Natural killer cell (primary cell): ENCODE measurements at regions not wholly inside any gene's neighbourhood (a gene's known extent, or its start where the extent isn't known, plus 50 kb on each side); places are given as distances from the start of the nearest gene placed in this dataset.

ENCODE experiments used
- ATAC-seq, 3 donors: fragments of 150-1000 bp in 2 of 3; fragments of 200-7000 bp in 1 of 3; cut with Tn5 transposase; 1 replicate in 1 of 3; 2 replicates in 2 of 3; pipeline ENCODE4 v1.10.0; 2021; ENCODE audit warnings: mild to moderate bottlenecking in 2 of 3, moderate library complexity in 2 of 3
- DNase-seq, 2 donors: peaks; one replicate each; pipeline versions ENCODE4 v3.0.0 to v3.0.0-alpha.2; 2013 to 2021; ENCODE audit warnings: mixed read lengths in 1 of 2
- H3K27ac ChIP-seq: one replicate; pipeline ENCODE4 v1.5.1; 2013; ENCODE audit warnings: mild to moderate bottlenecking, low read length
- H3K27me3 ChIP-seq: one replicate; pipeline ENCODE4 v1.6.1; 2013; ENCODE audit warnings: low read length; ENCODE audit not compliant: control insufficient read depth, insufficient read depth
- H3K36me3 ChIP-seq: one replicate; pipeline ENCODE4 v1.6.1; 2013; ENCODE audit warnings: low read length; ENCODE audit not compliant: control insufficient read depth, insufficient read depth
- H3K4me1 ChIP-seq: one replicate; pipeline ENCODE4 v1.6.1; 2013; ENCODE audit warnings: low read length; ENCODE audit not compliant: control insufficient read depth, insufficient read depth
- H3K4me3 ChIP-seq: one replicate; pipeline ENCODE4 v1.5.1; 2013; ENCODE audit warnings: low read length
- H3K9me3 ChIP-seq: one replicate; pipeline ENCODE4 v1.6.1; 2013; ENCODE audit warnings: low read length; ENCODE audit not compliant: control insufficient read depth, insufficient read depth
- H3K27ac Mint-ChIP-seq, 2 donors: one replicate each; pipeline ENCODE4 v1.8.0; 2022; ENCODE audit warnings: mild to moderate bottlenecking in 2 of 2, mixed read lengths in 2 of 2, moderate library complexity in 1 of 2
- H3K27me3 Mint-ChIP-seq, 2 donors: one replicate each; pipeline ENCODE4 v1.8.0; 2022; ENCODE audit warnings: low read depth in 2 of 2, mixed read lengths in 2 of 2
- H3K36me3 Mint-ChIP-seq: one replicate; pipeline ENCODE4 v1.8.0; 2022; ENCODE audit warnings: mixed read lengths
- H3K4me1 Mint-ChIP-seq, 2 donors: one replicate each; pipeline ENCODE4 v1.8.0; 2022; ENCODE audit warnings: mixed read lengths in 2 of 2
- H3K4me3 Mint-ChIP-seq: one replicate; pipeline ENCODE4 v1.8.0; 2022; ENCODE audit warnings: mild to moderate bottlenecking, moderate library complexity, mixed read lengths
- H3K9me3 Mint-ChIP-seq, 2 donors: one replicate each; pipeline ENCODE4 v1.8.0; 2022; ENCODE audit warnings: mixed read lengths in 2 of 2
- WGBS: methylation state at CpG from one replicate; pipeline ENCODE4 v1.1.7; 2013; ENCODE audit warnings: missing lambda C conversion rate; ENCODE audit not compliant: insufficient coverage; 5-methylcytosine and 5-hydroxymethylcytosine counted together
- intact Hi-C: fragments of 100-400 bp; cut with micrococcal nuclease; formaldehyde crosslinking; loops from one replicate; pipeline ENCODE4 v1.14.2; 2022
- TF ChIP-seq, protein P1 (sequence below): fragments of 200-600 bp; IDR thresholded peaks from one replicate; pipeline ENCODE4 v1.8.0; 2022; ENCODE audit warnings: antibody characterized with exemption

DNA sequence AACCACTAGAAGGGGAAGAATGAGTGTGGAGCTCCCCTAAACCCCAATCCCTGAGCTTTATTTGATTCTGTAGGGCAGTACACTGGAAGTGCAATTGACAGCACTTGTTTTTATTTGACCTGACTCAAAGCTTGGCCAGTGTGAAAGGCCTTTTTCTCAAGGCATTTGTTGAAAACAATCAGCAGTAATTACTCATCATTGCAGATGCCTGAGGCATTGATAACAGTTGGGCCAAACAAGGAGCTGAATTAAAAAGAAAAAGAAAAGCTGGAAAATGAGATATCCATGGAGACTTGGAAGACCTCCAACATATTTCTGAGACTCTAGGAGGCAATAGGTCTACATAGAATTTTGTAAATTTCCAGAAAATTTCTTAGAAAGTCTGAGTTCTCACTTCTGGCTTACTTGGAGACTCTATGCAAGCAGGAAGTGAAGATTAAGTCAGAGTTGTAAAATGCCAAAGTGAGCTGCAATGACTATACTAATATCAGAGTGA is 200.8 kb upstream of the KCNJ16 start:
- DNase-seq (no peak), ATAC-seq (no peak)
- Mint-ChIP-seq H3K4me3 (no peak overlapping the region), H3K27me3 (no peaks in the 10 kb centered on the region), H3K9me3 (peaks cover 5 to 10% of the 10 kb centered on the region in 2 donors), H3K4me1 (no peaks in the 10 kb centered on the region), H3K27ac (no peak overlapping the region), H3K36me3 (no peaks in the 10 kb centered on the region)
- Histone ChIP-seq H3K36me3 (no peaks in the 10 kb centered on the region), H3K4me1 (no peaks in the 10 kb centered on the region), H3K4me3 (no peak overlapping the region), H3K27ac (no peak overlapping the region), H3K9me3 (peaks cover 2% of the 10 kb centered on the region), H3K27me3 (no peaks in the 10 kb centered on the region)
- intact Hi-C loops: no loop called here
- TF ChIP-seq, protein P1, sequence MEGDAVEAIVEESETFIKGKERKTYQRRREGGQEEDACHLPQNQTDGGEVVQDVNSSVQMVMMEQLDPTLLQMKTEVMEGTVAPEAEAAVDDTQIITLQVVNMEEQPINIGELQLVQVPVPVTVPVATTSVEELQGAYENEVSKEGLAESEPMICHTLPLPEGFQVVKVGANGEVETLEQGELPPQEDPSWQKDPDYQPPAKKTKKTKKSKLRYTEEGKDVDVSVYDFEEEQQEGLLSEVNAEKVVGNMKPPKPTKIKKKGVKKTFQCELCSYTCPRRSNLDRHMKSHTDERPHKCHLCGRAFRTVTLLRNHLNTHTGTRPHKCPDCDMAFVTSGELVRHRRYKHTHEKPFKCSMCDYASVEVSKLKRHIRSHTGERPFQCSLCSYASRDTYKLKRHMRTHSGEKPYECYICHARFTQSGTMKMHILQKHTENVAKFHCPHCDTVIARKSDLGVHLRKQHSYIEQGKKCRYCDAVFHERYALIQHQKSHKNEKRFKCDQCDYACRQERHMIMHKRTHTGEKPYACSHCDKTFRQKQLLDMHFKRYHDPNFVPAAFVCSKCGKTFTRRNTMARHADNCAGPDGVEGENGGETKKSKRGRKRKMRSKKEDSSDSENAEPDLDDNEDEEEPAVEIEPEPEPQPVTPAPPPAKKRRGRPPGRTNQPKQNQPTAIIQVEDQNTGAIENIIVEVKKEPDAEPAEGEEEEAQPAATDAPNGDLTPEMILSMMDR: no peak

DNA sequence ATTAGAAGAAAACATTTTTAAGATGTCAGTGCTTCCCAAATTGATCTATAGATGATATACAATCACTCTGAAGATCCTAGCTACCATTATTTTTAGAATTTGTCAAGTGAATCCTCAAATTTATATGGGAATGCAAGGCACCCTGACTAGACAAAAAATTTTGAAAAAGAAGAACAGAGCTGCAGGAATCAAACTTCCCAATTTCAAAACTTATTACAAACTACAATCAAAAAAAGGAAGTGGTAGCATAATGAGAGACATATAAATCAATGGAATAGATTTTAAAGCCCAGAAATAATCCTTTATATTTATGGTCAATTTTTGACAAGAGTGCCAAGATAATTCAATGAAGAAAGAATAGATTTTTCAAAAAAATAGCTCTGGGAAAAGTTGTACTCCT is 198.3 kb upstream of the KCNJ16 start:
- no peak overlapping the region for H3K27ac ChIP-seq
- H3K27me3 ChIP-seq: no peaks in the 10 kb centered on the region
- no peaks in the 10 kb centered on the region for H3K36me3 Mint-ChIP-seq
- DNase-seq (no peak), ATAC-seq (no peak)
- no peaks in the 10 kb centered on the region for H3K27me3 Mint-ChIP-seq
- peaks cover 2% of the 10 kb centered on the region for H3K9me3 ChIP-seq
- H3K4me1 Mint-ChIP-seq: no peaks in the 10 kb centered on the region
- no peak overlapping the region for H3K27ac Mint-ChIP-seq
- intact Hi-C loops: no loop called here
- H3K4me1 ChIP-seq: no peaks in the 10 kb centered on the region
- no peak overlapping the region for H3K4me3 ChIP-seq
- TF ChIP-seq, protein P1: no peak
- no peaks in the 10 kb centered on the region for H3K36me3 ChIP-seq
- peaks cover 5 to 10% of the 10 kb centered on the region in 2 donors for H3K9me3 Mint-ChIP-seq
- H3K4me3 Mint-ChIP-seq: no peak overlapping the region

DNA sequence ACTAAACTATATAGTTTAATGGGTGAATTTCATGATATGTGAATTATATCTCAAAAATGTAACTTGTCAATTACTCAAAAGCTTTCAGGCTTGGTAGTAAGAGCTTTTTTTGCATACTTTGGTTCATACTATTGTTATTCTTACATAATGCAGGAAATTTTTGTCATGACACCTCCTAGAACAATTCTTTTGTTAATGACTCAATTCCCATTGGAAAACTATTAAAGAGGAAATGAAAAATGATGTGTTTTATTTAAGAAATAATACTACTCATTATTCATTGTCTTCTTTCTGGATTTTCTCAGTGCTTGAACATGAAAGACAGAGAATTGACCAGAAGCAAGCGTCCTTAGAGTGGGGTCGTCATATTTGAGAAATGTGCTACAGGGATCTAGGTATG is 196.4 kb upstream of the KCNJ16 start:
- DNase-seq (no peak), ATAC-seq (no peak)
- Mint-ChIP-seq H3K27me3 (no peaks in the 10 kb centered on the region), H3K4me3 (no peak overlapping the region), H3K9me3 (peaks cover 5 to 6% of the 10 kb centered on the region in 2 donors), H3K4me1 (no peaks in the 10 kb centered on the region), H3K27ac (no peak overlapping the region), H3K36me3 (no peaks in the 10 kb centered on the region)
- no peaks in the 10 kb centered on the region for H3K27me3 ChIP-seq
- H3K4me1 ChIP-seq: no peaks in the 10 kb centered on the region
- intact Hi-C loops: no loop called here
- no peak overlapping the region for H3K27ac ChIP-seq
- no peak overlapping the region for H3K4me3 ChIP-seq
- H3K9me3 ChIP-seq: peaks cover 2% of the 10 kb centered on the region
- TF ChIP-seq, protein P1: no peak
- 95% methylated on average over 2 of the region's 2 CpGs for WGBS
- H3K36me3 ChIP-seq: no peaks in the 10 kb centered on the region

DNA sequence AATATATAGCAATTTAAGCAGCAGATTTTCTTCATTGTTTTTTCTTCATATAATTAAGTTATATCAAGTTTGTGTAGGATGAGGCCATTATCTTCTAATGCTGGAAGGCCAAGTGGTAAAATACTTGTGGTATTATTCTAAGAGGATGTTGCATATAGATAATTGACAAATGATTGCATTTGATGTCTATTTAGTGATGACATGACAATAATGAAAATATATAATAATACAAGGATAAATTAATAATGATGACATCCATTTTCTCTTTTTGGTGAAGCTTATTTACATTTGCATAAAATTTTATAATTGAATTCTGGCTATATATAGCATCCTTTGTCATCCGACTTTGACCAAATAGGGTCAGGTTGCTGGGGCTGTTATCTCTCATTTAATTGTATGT is 195.4 kb upstream of the KCNJ16 start:
- peaks cover 2% of the 10 kb centered on the region for H3K9me3 ChIP-seq
- H3K36me3 Mint-ChIP-seq: no peaks in the 10 kb centered on the region
- TF ChIP-seq, protein P1: no peak
- no peak overlapping the region for H3K27ac Mint-ChIP-seq
- DNase-seq (no peak), ATAC-seq (no peak)
- no peaks in the 10 kb centered on the region for H3K4me1 Mint-ChIP-seq
- no peaks in the 10 kb centered on the region for H3K36me3 ChIP-seq
- H3K27me3 Mint-ChIP-seq: no peaks in the 10 kb centered on the region
- no peaks in the 10 kb centered on the region for H3K4me1 ChIP-seq
- no peaks in the 10 kb centered on the region for H3K27me3 ChIP-seq
- no peak overlapping the region for H3K27ac ChIP-seq
- H3K4me3 ChIP-seq: no peak overlapping the region
- H3K9me3 Mint-ChIP-seq: peaks cover 3 to 6% of the 10 kb centered on the region in 2 donors
- WGBS: 80% methylated on average over 1 of the region's 1 CpG
- intact Hi-C loops: no loop called here
- no peak overlapping the region for H3K4me3 Mint-ChIP-seq
